MM.1S (cell line): ENCODE measurements at regions not wholly inside any gene's neighbourhood (a gene's known extent, or its start where the extent isn't known, plus 50 kb on each side); places are given as distances from the start of the nearest gene placed in this dataset.

Experiments used
- EZH2 ChIP-seq: fragments of 300-600 bp; sonication (generic); optimal IDR thresholded peaks from 2 replicates; pipeline ENCODE3; 2017; ENCODE audit warnings: low read depth, mild to moderate bottlenecking, antibody characterized with exemption, low read length, mixed read lengths
- TF ChIP-seq, protein P1 (sequence below): fragments of 300-600 bp; sonication (generic); IDR thresholded peaks from 2 replicates; pipeline ENCODE4 v1.5.1; 2016; ENCODE audit warnings: antibody characterized with exemption, low read length, mixed read lengths

DNA sequence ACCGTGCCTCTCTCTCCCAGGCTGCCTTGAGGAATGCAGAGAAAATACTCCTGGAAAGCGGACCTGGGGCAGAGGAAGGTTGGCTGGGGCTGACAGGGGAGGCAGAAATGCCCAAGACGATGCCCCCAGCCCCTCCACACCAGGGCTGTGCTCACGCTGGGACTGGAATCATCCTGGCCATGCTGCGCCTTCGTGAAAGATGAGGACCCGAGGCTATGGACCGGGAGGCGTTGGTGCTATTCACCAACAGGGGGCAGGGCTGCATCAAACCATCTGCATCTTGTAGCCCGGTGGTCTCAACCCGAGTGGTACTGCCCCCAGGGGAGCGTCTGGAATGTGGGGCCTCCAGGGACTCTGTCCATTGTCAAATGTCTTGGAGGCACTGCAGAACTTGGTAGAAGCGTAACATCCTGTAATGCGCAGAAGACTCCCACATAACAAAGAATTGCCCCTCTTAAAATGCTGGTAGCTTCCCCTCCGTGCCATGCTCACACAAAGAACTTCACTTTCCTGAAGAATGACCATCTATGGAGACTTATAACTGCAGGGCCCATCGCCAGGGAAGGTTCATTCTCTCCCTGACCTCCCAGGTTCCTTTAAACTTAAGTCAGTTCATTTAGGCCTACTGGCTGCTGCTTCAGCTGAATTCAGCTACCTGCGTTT is 251.2 kb downstream of the RRAGC start:
- TF ChIP-seq, protein P1, sequence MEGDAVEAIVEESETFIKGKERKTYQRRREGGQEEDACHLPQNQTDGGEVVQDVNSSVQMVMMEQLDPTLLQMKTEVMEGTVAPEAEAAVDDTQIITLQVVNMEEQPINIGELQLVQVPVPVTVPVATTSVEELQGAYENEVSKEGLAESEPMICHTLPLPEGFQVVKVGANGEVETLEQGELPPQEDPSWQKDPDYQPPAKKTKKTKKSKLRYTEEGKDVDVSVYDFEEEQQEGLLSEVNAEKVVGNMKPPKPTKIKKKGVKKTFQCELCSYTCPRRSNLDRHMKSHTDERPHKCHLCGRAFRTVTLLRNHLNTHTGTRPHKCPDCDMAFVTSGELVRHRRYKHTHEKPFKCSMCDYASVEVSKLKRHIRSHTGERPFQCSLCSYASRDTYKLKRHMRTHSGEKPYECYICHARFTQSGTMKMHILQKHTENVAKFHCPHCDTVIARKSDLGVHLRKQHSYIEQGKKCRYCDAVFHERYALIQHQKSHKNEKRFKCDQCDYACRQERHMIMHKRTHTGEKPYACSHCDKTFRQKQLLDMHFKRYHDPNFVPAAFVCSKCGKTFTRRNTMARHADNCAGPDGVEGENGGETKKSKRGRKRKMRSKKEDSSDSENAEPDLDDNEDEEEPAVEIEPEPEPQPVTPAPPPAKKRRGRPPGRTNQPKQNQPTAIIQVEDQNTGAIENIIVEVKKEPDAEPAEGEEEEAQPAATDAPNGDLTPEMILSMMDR, result peak; percentile 47
- no peak for TF ChIP-seq EZH2
